Epithelial cell of esophagus (primary cell): ENCODE measurements at regions not wholly inside any gene's neighbourhood (a gene's known extent, or its start where the extent isn't known, plus 50 kb on each side); places are given as distances from the start of the nearest gene placed in this dataset.

ENCODE experiments used
- DNase-seq: peaks from one replicate; pipeline ENCODE4 v3.0.0; 2010; ENCODE audit warnings: low read depth
- H3K4me3 ChIP-seq: 2 replicates; pipeline ENCODE4 v1.5.1; 2011; ENCODE audit warnings: mild to moderate bottlenecking, low read length, control low read depth
- CTCF ChIP-seq: IDR thresholded peaks from 2 replicates; pipeline ENCODE4 v1.5.1; 2011; ENCODE audit warnings: low read depth, mild to moderate bottlenecking, low read length, control low read depth, inconsistent platforms; ENCODE audit not compliant: insufficient read depth; ENCODE audit errors: missing control alignments

- no peak overlapping the region for H3K4me3 ChIP-seq
- DNase-seq = no peak
- no peak for TF ChIP-seq CTCF
These were observed 284.2 kb downstream of the MTERF1 start for GRCh38 chr7:91596287-91596686.

GRCh38 chr7:91598791-91599190, 281.7 kb downstream of the MTERF1 start:
- H3K4me3 ChIP-seq = no peak overlapping the region
- no peak for TF ChIP-seq CTCF
- DNase-seq = no peak

DNA sequence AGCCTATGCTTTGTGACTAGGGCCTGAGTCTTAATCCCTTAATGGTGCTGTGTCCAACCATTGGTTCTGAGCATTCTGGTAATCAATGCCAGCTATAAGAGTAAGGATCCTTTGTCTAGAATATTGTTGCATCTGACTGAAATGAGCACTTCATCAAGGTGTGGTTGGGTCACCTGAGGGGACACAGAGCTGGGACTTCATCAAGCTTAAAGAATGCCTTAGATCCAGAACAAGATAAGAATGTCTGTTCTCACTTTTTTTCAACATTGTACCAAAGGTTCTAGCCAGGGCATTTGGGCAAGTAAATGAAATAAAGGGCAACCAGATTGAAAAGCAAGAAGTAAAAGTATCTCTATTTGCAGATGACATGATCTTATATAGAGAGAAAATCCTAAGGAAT, 280.4 kb downstream of the MTERF1 start:
- TF ChIP-seq CTCF = no peak
- no peak overlapping the region for H3K4me3 ChIP-seq
- DNase-seq = no peak

DNA sequence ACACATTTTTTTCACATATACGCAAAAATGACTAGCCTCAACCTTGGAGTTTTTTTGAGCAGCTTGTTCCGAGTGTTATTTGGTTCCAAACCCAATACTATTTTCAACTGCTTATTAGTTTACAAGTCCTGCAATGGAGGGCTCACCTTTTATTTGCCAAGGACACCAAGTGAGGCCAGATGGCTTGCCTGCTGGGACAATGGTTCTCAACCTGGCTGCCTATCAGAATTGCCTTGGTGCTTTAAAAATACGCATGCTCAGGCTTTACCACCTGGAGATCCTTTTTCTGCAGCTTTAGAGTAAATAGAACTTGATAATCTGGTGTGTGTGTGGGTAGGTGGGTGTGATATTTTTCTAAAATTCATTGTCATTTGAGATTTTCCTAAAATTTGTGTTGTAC, 276.8 kb downstream of the MTERF1 start:
- no peak for DNase-seq
- no peak overlapping the region for H3K4me3 ChIP-seq
- TF ChIP-seq CTCF = no peak

DNA sequence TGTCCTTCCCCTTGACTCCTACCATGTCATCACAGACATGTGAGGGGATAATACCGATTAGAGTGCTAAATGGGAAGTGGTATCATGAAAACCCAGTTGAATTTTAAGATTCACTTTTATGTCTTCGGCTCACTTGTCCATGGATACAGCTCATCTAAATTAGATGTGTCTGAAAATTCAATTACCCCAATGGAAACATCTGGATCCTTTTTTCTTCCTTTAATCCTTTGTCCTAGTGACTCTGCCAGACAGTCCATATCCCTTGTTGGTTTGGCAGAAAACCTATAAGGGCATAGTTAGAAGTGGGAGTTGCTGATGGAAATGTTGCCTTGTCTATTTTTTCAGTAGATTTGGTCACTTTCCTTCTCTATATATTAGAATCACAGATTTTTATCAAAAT, 271.9 kb downstream of the MTERF1 start:
- H3K4me3 ChIP-seq = no peak overlapping the region
- no peak for TF ChIP-seq CTCF
- DNase-seq = no peak

DNA sequence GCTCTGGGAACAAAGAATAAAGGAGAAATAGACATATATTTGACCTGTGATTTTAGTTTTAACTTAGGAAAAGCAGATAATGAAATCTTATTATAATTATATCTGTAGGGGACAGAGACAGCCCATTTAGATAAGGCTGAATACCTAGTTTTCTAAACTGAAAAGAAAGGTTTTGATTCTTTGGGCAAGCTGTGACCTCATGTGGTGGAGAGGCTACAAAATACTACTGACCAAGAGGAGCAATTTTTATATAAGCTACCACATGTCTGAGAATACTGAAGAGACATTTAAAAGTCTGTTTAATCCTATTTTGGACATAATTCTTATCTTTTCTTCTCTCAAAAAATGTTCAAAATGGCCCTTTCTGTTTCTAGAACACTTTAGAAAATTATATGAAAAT, 271.0 kb downstream of the MTERF1 start:
- no peak for TF ChIP-seq CTCF
- no peak overlapping the region for H3K4me3 ChIP-seq
- DNase-seq = no peak

DNA sequence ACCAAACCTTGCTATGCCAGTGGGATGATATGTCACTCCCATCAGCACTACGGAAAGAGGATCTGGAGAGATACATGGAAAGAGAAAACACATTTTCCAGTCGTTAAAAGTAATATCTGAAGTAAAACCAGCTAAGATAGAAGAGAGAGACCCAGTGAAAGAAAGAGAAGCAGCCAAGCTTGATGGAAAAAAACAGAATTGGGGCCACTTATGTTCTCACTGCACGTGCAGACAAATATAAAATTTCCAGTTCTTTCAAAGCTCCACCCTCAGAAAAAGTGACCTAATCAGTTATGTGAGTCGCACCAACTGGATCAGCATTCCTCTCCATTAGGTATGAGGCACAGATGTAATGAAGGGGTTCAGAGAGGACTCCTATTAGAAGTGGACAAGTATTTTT, 266.1 kb downstream of the MTERF1 start:
- peak; percentile 48 for DNase-seq
- TF ChIP-seq CTCF = no peak
- H3K4me3 ChIP-seq = no peak overlapping the region
